Heart left ventricle (tissue), 13 donors: ENCODE measurements at regions not wholly inside any gene's neighbourhood (a gene's known extent, or its start where the extent isn't known, plus 50 kb on each side); places are given as distances from the start of the nearest gene placed in this dataset.

Experiments used
- CTCF ChIP-seq, 12 donors: fragments of 200-600 bp; sonication (generic) in 4 of 12; IDR thresholded peaks; one replicate each; pipeline versions ENCODE4 v1.5.0 to v1.8.0; 2018 to 2022; ENCODE audit warnings: antibody characterized with exemption in 12 of 12, mild to moderate bottlenecking in 5 of 12
- POLR2A ChIP-seq, 2 donors: fragments of 450-650 bp; IDR thresholded peaks; one replicate each; pipeline ENCODE4 v1.6.1; 2017; ENCODE audit warnings: antibody characterized with exemption in 2 of 2, mild to moderate bottlenecking in 2 of 2, moderate library complexity in 2 of 2
- donor health status: ischemic (EF 13 %, LVEDD 7.1; RV severe dilation, severe dysfunction).
- donor health status: DM: no; HTN: yes; CAD: no.
- donor health status: DM: no; HTN: no; CAD: no.
- donor health status: ischemic (EF 25% LVEDD 6.9; RV normal size, moderate dysfunction).
- donor health status: ischemic (EF 25% LVEDD 5.7; RV mildly dilated, moderate dysfunction).
- donor health status: ischemic (EF 35%, LVEDD 5.7; RV mildly dilated, moderate dysfunction).
- donor health status: nonischemic (EF 11% LVEDD 7.7; RV severe dilation, severe dysfunction).
- donor health status: DM: yes; HTN: yes; CAD: no.
- donor health status: PGD.
- donor health status: ischemic (EF 29% LVEDD 5.4; RV normal size, mild dysfunction).
- donor health status: nonischemic (EF 23%, LVEDD 6.1; RV moderate dilation, normal function).

GRCh38 chr10:117688358-117688757 lies 145.8 kb downstream of the EMX2 start:
- TF ChIP-seq CTCF (IDR thresholded peaks at IDR 0.05) (no peak), POLR2A (IDR thresholded peaks at IDR 0.05) (no peak)
